ENCODE measurements at regions not wholly inside any gene's neighbourhood (a gene's known extent, or its start where the extent isn't known, plus 50 kb on each side); places are given as distances from the start of the nearest gene placed in this dataset.

DNA sequence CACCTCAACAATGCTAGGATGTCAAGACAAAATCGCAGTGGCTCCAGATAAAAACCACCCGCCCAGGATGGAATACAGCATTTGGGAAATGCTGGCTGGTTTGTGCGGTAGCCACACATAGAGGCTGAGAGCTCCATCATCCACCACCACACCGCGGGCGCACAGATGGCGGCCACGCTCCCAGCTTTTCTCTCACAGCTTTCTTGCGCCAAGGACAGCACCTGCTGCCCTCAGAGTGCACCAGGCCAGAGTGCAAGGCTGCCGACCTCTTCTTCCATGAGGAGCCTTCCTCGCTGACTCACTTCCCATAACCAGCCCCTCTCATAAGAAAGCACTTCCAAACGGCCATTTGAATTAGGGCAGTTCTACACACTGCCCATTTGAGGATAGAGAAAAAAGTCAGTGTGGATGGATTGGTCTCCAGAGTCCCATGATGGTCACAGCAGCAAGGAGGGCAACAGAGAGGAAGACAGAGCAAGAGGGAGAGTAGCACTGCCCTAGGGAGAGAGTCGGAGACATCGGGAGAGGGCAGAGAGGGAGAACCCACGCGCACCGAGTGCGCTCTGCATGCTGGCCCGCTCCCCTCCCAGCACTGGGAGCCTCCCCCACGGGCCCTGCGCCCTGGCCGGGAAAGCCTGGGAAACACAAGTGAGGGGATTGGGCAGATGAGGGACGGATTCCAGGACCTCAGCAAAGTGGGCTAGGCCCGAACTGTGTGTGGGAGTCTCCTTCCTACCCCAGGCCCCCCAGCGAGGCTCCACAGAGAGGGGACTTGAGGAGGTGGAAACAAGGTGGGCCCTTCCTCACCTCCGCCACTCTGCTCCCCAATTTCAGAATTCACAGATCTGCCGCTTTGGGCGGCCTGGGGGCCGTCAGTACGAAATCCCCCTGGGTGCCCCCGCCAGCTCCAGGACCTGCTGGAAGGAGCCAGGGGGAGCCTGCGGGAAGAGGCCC, 156.9 kb downstream of the USP12 start:
- ATAC-seq (ENCODE audit: poor library complexity) (no peak), DNase-seq (no peak)
- intact Hi-C loops (cut with DNase I), result no loop called here

DNA sequence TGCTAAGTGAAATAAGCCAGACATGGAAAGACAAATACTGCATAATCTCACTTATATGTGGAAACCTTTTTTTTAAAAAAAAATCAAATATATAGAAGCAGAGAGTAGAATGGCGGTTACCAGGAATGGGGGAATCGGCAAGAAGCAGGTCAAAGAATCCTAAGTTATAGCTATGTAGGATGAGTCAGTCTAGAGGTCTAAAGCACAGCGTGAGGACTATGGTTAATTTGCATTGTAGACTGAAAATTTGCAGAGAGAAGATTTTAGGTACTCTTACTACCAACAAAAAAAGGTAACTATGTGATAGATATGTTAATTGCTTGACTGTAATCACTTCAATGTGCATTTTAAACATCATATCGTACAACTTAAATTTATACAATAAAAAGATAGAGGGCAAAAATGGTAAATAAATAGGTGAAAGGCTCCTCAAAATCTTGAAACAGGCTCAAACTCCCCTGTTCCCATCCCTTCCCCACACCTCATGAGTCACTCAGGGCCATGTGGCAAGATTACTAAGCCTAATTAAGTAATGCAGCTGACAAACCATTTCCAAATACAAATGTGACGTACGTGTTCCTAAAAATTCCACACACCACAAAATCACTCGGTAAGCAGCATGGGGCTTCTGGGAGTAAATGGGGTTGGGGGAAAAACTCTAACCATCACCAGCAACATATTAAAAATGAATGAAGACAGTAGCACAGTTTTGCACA, 159.0 kb downstream of the USP12 start:
- ATAC-seq (ENCODE audit: poor library complexity), result no peak
- DNase-seq, result no peak
- intact Hi-C loops (cut with DNase I), result no loop called here

DNA sequence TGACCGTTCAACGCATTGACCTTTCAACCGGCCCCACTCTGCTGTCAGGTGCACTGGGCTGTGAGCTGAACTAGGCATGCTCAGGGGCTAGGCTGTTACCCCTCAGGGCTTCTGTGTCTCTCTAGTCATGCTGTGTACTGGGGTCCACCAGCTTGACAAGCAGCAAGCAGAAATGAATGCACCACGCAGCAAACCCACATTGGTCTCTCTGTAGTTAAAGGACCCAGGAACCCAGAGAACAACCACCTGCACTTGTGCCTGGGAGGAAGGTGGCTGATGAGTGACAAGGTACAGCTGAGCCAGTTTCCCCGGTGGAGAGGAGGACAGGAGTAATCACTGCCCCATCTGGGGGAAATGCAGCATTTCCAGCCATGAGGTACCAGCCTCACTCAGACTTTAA, 159.9 kb downstream of the USP12 start:
- no peak for ATAC-seq (ENCODE audit: poor library complexity)
- intact Hi-C loops (cut with DNase I), result no loop called here
- DNase-seq, result no peak

DNA sequence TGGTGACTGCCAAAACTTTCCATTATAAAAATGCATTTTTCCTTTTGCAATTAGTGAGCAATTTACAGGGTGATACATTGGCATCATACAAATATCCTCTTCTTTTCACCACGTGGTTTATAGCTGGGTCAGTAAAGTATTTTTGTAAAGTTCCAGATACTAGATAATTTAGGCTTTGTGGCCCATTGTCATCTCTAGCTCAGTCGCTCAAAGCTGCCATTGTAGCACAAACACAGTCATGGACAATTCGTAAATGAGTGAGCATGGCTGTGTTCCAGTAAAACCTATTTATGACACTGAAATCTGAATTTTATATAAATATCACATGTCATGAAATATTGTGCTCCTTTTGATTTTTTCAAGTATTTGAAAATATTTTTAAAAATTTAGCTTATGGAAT, 162.9 kb downstream of the USP12 start:
- ATAC-seq (ENCODE audit: poor library complexity) (no peak), DNase-seq (no peak)
- intact Hi-C loops (cut with DNase I), result no loop called here

DNA sequence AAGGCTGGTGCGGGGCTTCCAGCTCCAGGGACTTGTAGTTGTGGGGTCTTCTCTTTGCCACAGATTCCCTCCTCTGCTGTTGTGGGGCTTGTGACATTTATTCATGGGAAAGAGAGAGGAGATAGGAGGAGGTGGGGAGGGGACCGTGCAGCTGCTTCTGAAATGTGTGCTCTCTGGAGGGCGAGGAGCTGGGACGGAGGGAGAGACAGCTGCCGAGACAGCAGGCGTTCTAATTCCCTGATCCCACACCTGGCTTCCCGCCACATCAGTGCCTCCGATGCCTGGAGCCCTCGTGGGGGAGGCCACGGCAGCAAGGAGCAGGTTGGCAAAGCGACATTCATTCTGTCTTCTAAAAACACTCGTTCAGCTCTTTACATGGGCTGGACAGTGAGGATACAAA, 164.4 kb downstream of the USP12 start:
- intact Hi-C loops (cut with DNase I), result no loop called here
- ATAC-seq (ENCODE audit: poor library complexity), result peak; percentile 19
- DNase-seq, result no peak

DNA sequence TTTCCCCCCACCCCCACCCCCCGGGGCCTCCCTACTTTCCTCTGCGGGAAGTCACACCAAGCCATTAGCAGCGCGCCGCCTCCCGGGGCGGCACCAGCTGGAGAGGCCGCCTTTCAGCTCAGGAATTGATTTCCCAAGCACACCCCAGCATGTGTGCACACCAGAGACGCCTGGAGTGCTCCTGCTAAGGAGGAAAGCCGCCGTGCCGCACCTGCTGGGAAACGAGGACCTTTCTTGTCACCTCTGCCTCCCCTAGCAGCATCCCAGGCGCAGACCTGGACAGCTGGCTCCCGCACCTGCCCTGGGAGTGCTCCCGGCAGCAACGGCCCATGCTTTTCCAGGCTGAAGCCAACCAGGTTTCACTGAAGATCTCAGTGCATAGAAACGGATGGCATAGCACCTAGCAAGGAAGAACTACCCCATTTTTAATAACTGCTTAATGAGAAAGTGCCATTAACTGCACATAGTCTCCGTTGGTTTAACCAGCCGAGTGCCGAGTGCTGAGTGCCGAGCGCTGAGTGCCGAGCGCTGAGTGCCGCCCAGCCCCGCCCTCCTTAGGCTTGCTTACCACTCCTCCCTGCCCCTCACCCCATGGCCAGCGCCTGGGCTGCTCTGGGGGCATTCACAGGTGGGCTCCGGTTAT, 165.0 kb downstream of the USP12 start:
- DNase-seq, result no peak
- ATAC-seq (ENCODE audit: poor library complexity), result peak; percentile 81
- intact Hi-C loops (cut with DNase I), result no loop called here

DNA sequence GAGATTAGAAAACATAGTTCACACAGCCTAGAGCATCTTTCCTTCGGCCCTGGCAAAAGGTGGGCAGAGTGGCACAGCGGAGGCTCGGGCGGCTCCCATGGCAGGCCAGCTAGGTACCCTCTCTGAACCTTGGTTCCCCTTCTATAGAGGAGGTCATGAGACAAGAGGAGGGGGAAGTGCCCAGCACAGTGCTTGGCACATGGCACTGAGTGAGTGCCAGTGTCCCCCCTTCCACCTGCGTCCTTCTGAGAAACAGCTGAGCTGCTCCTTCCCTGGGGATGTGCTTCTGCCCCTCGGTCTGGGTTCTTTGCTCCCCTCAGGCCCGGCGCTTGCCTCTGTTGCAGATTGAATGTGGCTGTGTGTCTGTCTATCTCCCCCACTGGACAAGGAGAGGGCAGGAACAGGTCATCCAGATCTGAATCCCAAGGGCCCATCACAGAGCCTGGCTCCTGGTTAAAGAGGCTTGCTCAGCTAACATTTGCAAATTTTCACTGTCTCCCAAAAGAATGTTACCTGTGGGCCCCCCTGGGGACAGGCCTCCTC, 165.6 kb downstream of the USP12 start:
- intact Hi-C loops (cut with DNase I), result no loop called here
- no peak for DNase-seq
- no peak for ATAC-seq (ENCODE audit: poor library complexity)

DNA sequence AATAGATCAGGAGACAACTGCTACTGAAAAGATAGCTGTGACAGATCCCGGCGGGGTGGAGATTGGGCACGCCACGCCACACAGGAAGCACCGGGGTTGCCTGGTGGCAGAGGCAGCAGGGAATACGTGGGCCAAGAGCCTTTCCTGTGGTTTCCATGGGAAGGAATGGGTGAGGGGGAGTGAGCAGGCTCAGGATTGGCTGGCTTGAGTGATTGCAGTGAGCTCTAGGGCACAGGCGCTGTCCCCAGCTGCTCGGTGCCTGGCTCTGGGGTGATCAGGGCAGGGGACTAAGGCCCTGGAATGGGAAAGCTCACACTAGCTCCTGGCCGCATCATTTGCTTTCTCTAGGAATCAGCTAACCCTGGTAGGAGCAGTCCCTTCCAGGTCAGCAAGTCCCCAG, 166.1 kb downstream of the USP12 start:
- ATAC-seq (ENCODE audit: poor library complexity) (no peak), DNase-seq (no peak)
- intact Hi-C loops (cut with DNase I), result no loop called here

DNA sequence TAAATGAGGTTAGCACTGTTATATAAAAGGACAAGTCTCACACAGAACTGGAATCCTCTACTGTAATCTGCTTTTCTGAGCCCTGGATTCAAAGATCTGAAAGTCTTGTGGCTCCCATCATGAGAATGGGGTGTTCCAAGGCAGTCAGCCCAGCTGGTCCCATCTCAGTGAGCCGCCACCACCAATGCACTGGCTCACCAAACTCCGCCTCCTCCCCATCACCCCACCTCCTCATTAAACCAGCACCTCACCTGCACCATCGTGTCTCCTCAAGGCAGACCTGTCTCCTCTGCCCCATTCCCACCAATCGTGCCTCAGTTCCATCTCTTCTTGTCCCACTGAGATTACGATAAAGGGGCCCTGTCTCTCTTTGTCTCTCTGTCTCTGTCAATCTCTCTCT, 166.7 kb downstream of the USP12 start:
- intact Hi-C loops (cut with DNase I), result no loop called here
- no peak for DNase-seq
- no peak for ATAC-seq (ENCODE audit: poor library complexity)

DNA sequence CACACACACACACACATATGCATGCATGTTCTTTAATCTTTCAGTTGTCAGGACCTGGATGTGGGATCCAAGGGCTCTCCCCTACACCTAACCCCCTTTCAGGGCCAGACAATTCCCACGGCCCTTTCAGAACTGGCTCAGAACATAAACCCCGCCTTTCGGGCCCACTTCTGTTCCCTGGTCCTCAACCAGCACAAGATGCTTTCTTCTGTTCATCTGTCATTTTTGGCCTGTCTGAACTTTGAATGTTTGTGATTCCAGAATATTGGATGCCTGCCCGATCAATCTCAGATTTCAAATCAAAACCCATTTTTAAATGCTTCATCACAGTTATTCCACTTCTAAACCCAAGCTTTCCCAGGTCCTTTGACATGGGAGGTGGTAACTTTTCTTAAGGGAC, 167.3 kb downstream of the USP12 start:
- no peak for DNase-seq
- intact Hi-C loops (cut with DNase I), result no loop called here
- ATAC-seq (ENCODE audit: poor library complexity), result no peak

DNA sequence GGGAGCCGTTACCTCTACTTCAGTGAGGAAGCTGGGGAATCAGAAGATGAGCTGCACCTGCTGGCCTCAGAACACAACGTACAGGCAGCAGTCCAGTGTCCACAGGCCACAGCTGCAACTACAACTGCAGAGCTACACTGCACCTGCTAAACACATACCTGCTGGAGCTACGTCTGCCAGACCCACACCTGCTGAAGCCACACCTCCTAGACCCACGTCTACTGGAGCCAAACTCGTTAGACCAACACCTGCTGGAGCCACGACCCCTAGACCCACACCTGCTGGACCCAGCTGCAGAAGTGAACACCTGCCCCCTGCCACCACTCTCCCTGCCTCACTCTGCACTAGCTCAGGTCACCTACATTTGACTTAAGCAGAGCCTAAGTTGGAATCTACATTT, 169.9 kb downstream of the USP12 start:
- DNase-seq (no peak), ATAC-seq (ENCODE audit: poor library complexity) (no peak)
- intact Hi-C loops (cut with DNase I), result no loop called here

DNA sequence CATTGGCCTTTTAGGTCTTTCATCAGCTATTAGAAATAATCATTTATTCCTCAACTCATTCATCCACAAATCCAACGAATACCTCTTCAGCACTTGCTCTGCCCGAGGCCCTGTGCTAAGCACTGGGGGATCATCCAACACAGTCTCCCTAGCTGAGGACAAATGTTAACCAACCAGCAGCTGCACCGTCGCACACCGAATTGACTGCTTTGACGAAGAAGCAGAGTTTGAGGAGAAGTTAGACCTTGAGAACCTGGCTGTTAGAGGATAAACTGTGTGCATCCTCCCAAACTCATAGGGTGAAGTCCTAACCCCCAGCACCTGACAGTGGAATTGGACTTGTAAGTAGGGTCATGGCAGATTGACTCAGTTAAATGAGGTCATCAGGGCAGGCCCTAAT, 170.9 kb downstream of the USP12 start:
- intact Hi-C loops (cut with DNase I), result no loop called here
- DNase-seq, result no peak
- ATAC-seq (ENCODE audit: poor library complexity), result no peak

DNA sequence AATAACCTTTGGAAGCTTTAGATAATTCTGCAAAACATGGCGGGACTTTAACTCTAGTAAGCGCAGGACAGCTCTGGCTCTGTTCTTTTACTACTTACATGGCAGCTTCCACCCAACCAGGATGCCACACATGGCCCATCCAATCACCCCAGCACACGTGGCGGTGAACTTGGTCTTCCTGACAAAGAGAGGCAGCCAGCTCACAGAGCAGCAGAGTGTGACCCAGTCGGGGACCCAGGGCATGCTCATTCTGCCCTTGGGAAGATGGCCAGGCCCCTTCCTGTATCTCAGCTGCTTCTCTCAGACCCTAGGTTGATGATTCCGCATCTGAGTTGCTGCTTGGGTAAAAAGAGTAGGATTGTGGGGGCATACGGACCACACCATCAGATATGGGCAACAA, 172.1 kb downstream of the USP12 start:
- no peak for DNase-seq
- intact Hi-C loops (cut with DNase I), result no loop called here
- no peak for ATAC-seq (ENCODE audit: poor library complexity)

DNA sequence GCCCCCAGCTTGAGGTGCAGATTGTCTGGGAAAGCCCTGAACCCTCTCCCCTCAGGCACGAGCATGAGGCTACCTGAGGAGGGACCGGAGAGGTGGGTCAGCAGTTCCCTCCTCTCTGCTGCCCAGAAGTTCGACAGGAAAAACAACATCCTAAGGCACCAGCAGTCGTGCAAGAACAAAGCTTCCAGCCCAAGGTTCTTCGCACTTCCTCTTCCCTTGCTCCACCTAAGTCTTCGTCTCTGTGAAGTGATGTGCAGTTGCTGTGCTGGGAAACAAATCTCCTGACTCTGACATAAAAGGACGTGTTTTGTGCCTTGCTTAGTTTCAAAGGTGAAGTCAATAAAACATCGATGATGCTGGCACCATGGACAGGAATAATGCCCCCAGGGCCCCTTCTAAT, 173.3 kb downstream of the USP12 start:
- no peak for ATAC-seq (ENCODE audit: poor library complexity)
- intact Hi-C loops (cut with DNase I), result no loop called here
- DNase-seq, result no peak

DNA sequence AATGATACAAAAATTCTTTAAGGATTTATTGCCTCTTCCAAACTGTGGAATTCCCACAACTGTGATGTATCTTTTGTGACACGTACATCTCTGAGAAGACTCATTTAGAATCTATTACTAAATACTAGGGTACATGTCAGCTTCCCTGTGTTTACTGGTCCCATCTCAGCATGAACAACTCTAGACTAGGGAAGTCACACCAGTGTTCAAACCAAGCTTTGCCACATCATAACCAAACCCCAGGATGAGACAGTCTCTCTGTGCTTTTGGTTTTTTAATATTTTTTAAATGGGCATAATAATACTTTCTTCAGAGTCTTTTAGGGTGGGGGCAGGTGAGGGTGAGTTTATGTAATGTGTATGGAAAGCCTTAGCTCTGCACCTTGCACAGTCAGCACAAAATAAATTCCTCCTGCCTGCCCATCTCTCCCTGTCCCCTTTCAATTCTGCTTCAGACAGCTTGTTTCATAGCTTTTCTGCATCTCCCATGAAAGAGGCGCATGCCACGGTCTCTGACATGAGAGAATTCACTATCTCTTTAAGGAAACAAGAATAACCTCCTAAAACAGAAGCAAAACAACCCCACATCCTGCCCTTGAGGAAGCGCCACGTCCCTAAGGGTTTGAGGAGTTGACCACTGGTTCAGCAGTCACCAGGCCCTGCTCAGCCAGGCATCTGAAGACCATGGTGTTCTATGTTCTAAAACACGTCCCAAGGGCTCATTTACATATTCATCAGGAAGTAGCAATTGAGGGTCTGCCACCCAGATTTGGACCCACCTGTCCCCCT, 174.5 kb downstream of the USP12 start:
- DNase-seq (no peak), ATAC-seq (ENCODE audit: poor library complexity) (peak; percentile 43)

DNA sequence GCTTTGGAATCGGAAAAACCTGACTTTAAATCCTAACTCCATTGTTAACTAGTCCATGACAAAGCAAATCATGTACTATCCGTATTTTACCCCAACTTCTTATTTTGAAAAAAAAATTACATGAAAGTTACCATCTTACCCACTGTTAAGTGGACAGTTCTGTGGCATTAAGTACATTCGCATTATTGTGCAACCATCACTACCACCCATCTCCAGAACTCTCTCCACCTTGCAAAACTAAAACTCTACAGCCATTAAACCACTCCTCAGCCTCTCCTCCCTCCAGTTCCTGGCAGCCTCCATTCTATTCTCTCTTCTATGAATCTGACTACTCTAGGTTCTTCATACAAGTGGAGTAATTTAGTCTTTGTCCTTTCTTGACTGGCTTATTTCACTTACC, 176.5 kb downstream of the USP12 start:
- ATAC-seq (ENCODE audit: poor library complexity) (no peak), DNase-seq (no peak)
- intact Hi-C loops (cut with DNase I), result no loop called here

More for the DNA sequence above, 174.5 kb downstream of the USP12 start:
- intact Hi-C loops (cut with DNase I), result no loop called here

DNA sequence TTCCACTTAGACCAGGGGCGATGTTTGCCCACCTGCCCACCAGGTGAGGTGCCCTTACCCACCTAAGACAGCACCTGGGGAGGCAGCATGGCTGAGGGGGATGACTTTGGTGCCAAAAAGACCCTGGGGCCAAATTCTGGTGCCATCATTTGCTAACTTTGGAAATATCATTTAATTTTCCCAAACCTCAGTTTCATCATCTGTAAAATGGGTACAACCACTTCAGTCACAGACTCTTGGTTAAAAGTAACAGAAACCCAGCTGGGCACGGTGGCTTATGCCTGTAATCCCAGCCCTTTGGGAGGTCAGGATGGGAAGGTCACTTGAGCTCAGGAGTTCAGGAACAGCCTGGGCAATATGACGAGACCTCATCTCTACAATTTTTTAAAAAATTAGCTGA, 177.8 kb downstream of the USP12 start:
- DNase-seq (peak; percentile 1), ATAC-seq (ENCODE audit: poor library complexity) (no peak)
- intact Hi-C loops (cut with DNase I), result no loop called here

DNA sequence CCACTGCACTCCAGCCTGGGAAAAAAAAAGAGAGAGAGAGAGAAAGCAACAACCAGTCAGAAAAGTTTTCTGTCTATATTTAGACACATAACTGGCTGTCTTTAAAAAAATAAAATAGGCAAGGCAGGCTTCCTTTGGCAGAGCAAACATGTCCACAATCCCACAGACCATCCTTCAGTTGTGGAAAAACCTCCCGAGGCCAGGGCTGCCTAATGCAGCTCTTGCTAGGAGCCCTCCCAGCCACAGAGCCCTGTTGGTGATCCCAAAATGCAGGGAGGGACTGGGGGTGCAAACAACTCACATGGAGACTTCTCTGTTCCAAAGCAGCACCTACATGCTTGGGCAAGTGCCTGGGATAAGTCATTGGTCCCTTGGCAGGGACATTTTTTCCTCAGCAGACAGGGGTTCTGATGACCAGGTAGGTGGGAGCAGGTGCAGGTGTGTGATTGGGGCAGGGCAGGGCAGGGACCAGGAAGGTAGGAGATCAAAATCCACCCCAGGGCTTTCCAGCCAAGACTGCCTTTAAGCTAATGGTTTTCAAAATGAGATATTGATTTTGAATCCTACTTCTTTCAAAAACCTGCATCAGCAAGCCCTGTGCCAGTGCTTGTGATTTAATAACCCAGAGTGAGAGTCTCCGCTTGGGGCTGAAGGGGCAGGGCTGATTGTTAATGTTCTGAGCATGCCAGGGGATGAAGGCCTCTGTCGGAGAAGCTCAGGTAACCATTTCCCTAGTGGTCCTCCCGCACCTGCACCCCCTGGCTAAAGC, 178.5 kb downstream of the USP12 start:
- intact Hi-C loops (cut with DNase I), result no loop called here
- DNase-seq, result peak; percentile 22
- ATAC-seq (ENCODE audit: poor library complexity), result peak; percentile 40
